ENCODE measurements at regions not wholly inside any gene's neighbourhood (a gene's known extent, or its start where the extent isn't known, plus 50 kb on each side); places are given as distances from the start of the nearest gene placed in this dataset.
"Not testable (repeated sequence)": the region's sequence is repeated elsewhere in the genome, so short reads cannot be mapped to it uniquely, and the experiment has no call there.

DNA sequence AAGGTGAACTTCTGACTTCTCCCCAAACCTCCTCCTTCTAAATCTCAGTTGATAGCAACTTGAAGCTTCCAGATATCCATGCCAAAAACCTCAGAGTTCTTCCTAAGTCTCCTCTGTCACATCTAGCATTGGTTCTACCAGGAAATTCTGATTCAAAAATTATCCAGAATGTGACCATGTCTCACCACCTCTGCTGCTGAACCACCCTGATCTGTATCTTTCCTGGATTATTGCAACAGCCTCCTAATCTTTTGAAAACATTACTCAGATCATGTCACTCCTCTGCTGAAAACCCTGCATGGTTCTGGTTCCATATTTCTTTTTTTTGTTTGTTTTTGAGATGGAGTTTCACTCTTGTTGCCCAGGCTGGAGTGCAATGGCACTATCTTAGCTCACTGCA is 78.7 kb upstream of the TNFSF11 start:
- no peak overlapping the region for H3K27ac ChIP-seq (ENCODE audit: low read depth, low read length)
- no peak overlapping the region for H3K56ac ChIP-seq (ENCODE audit: low read length)
- H3K9ac ChIP-seq (ENCODE audit: low read length) = no peak overlapping the region
- H3K4me3 ChIP-seq (ENCODE audit: low read length) = no peak overlapping the region
- H3K36me3 ChIP-seq (ENCODE audit: control insufficient read depth, insufficient read depth, low read length) = no peaks in the 10 kb centered on the region
- no peak overlapping the region for H3K18ac ChIP-seq (ENCODE audit: low read length)
- no peak overlapping the region for H2BK5ac ChIP-seq (ENCODE audit: low read length)
- H4K8ac ChIP-seq (ENCODE audit: low read depth, low read length) = no peak overlapping the region
- no peak overlapping the region for H3K4ac ChIP-seq (ENCODE audit: low read depth, low read length)
- no peak overlapping the region for H2BK120ac ChIP-seq (ENCODE audit: low read depth, low read length)
- no peaks in the 10 kb centered on the region for H3K79me1 ChIP-seq (ENCODE audit: low read length)
- H3K23ac ChIP-seq (ENCODE audit: low read length) = no peak overlapping the region
- no peaks in the 10 kb centered on the region for H3K79me2 ChIP-seq (ENCODE audit: control insufficient read depth, insufficient read depth, low read length)
- H3K4me2 ChIP-seq (ENCODE audit: low read length) = no peak overlapping the region
- no peaks in the 10 kb centered on the region for H3K4me1 ChIP-seq (ENCODE audit: control insufficient read depth, low read depth, low read length)
- no peak overlapping the region for H2BK15ac ChIP-seq (replicated peaks; ENCODE audit: low read depth)
- no peak overlapping the region for H4K5ac ChIP-seq (ENCODE audit: low read length)
- no peak overlapping the region for H2AK5ac ChIP-seq (ENCODE audit: low read length)
- DNase-seq = no peak
- no peaks in the 10 kb centered on the region for H3K27me3 ChIP-seq (ENCODE audit: insufficient read depth, low read length, poor library complexity)

DNA sequence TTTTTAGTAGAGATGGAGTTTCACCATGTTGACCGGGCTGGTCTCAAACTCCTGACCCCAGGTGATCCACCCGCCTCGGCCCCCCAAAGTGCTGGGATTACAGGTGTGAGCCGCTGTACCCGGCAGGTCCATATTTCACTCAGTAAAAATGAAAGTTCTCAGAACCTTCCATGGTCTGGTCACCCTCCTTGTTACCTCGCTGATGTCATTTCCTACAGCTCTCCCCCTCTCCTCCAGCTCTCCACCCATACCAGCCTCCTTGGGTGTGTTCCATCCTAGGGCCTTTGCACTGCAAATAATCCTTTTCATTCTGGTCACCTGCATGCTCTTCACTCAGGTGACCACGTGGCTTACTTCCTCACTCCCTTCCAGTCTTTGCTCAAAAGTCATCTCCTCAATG is 78.2 kb upstream of the TNFSF11 start:
- DNase-seq = no peak
- no peaks in the 10 kb centered on the region for H3K79me2 ChIP-seq (ENCODE audit: control insufficient read depth, insufficient read depth, low read length)
- no CpG with 5 or more reads among the region's 7 CpGs for WGBS (ENCODE audit: extremely low coverage, insufficient coverage, low lambda C conversion rate)
- no peak overlapping the region for H3K56ac ChIP-seq (ENCODE audit: low read length)
- no peak overlapping the region for H3K27ac ChIP-seq (ENCODE audit: low read depth, low read length)
- no peak overlapping the region for H3K4me2 ChIP-seq (ENCODE audit: low read length)
- H3K9ac ChIP-seq (ENCODE audit: low read length) = no peak overlapping the region
- no peak overlapping the region for H2BK15ac ChIP-seq (replicated peaks; ENCODE audit: low read depth)
- H3K23ac ChIP-seq (ENCODE audit: low read length) = no peak overlapping the region
- H3K79me1 ChIP-seq (ENCODE audit: low read length) = no peaks in the 10 kb centered on the region
- H3K36me3 ChIP-seq (ENCODE audit: control insufficient read depth, insufficient read depth, low read length) = no peaks in the 10 kb centered on the region
- H3K4ac ChIP-seq (ENCODE audit: low read depth, low read length) = no peak overlapping the region
- H3K4me1 ChIP-seq (ENCODE audit: control insufficient read depth, low read depth, low read length) = no peaks in the 10 kb centered on the region
- H4K8ac ChIP-seq (ENCODE audit: low read depth, low read length) = no peak overlapping the region
- no peak overlapping the region for H2BK120ac ChIP-seq (ENCODE audit: low read depth, low read length)
- H3K27me3 ChIP-seq (ENCODE audit: insufficient read depth, low read length, poor library complexity) = no peaks in the 10 kb centered on the region
- H4K5ac ChIP-seq (ENCODE audit: low read length) = no peak overlapping the region
- H3K4me3 ChIP-seq (ENCODE audit: low read length) = no peak overlapping the region
- no peak overlapping the region for H2AK5ac ChIP-seq (ENCODE audit: low read length)
- H3K18ac ChIP-seq (ENCODE audit: low read length) = no peak overlapping the region
- no peak overlapping the region for H2BK5ac ChIP-seq (ENCODE audit: low read length)

DNA sequence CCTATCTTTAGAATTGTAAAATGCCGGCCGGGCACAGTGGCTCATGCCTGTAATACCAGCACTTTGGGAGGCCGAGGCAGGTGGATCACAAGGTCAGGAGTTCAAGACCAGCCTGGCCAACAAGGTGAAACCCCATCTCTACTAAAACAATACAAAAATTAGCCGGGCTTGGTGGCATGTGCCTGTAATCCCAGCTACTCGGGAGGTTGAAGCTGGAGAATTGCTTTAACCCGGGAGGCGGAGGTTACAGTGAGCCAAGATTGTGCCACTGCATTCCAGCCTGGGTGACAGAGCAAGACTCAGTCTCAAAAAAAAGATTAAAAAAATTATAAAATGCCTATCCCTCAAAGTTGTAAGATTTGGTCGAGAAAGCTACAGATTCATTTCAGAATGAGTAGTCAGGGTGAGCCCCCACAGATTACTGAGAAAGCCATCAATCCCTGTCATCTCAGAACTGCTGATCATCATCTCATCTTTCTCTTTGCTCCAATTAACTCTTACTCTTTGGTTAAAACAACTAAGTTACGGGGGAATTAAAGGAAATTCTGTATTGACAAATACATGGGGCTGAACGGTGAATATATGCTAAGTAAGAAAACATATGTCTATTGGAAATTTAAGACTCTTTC is 76.9 kb upstream of the TNFSF11 start:
- H4K8ac ChIP-seq (ENCODE audit: low read depth, low read length); H2BK5ac ChIP-seq (ENCODE audit: low read length); H3K4me2 ChIP-seq (ENCODE audit: low read length); H2BK15ac ChIP-seq (replicated peaks; ENCODE audit: low read depth); H3K9ac ChIP-seq (ENCODE audit: low read length); H4K5ac ChIP-seq (ENCODE audit: low read length); H3K4ac ChIP-seq (ENCODE audit: low read depth, low read length); H3K79me1 ChIP-seq (ENCODE audit: low read length); H3K4me3 ChIP-seq (ENCODE audit: low read length); H3K23ac ChIP-seq (ENCODE audit: low read length); H3K79me2 ChIP-seq (ENCODE audit: control insufficient read depth, insufficient read depth, low read length); H3K18ac ChIP-seq (ENCODE audit: low read length); H2BK120ac ChIP-seq (ENCODE audit: low read depth, low read length); H3K36me3 ChIP-seq (ENCODE audit: control insufficient read depth, insufficient read depth, low read length); DNase-seq; H3K27me3 ChIP-seq (ENCODE audit: insufficient read depth, low read length, poor library complexity); H3K4me1 ChIP-seq (ENCODE audit: control insufficient read depth, low read depth, low read length); H3K27ac ChIP-seq (ENCODE audit: low read depth, low read length); H2AK5ac ChIP-seq (ENCODE audit: low read length); H3K56ac ChIP-seq (ENCODE audit: low read length): not testable (repeated sequence)
- no CpG with 5 or more reads among the region's 10 CpGs for WGBS (ENCODE audit: extremely low coverage, insufficient coverage, low lambda C conversion rate)

DNA sequence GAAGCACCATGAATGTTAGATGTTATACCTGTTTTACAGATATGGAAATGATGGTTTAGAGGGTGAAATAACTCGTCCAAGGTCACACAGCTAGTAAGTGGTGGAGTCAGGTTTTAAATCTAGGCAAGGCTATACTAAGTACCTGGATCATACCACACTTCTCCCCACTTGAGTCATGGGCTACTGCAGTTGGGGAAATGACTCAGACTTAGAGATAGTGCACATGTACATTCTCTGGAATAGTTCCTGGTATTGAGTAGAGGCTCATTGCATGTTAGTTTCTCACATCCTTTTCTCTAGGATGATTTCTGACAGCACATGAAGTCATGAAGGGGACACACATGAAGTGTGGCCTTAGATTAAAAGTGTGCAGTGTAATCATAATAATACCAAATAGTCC is 76.2 kb upstream of the TNFSF11 start:
- no peak overlapping the region for H2BK120ac ChIP-seq (ENCODE audit: low read depth, low read length)
- H4K8ac ChIP-seq (ENCODE audit: low read depth, low read length) = no peak overlapping the region
- WGBS (ENCODE audit: extremely low coverage, insufficient coverage, low lambda C conversion rate) = no CpG with 5 or more reads among the region's 1 CpG
- no peak overlapping the region for H3K4me3 ChIP-seq (ENCODE audit: low read length)
- no peaks in the 10 kb centered on the region for H3K79me2 ChIP-seq (ENCODE audit: control insufficient read depth, insufficient read depth, low read length)
- H3K23ac ChIP-seq (ENCODE audit: low read length) = no peak overlapping the region
- H3K56ac ChIP-seq (ENCODE audit: low read length) = no peak overlapping the region
- H3K4me2 ChIP-seq (ENCODE audit: low read length) = no peak overlapping the region
- no peak overlapping the region for H3K27ac ChIP-seq (ENCODE audit: low read depth, low read length)
- H2AK5ac ChIP-seq (ENCODE audit: low read length) = no peak overlapping the region
- H4K5ac ChIP-seq (ENCODE audit: low read length) = no peak overlapping the region
- H3K18ac ChIP-seq (ENCODE audit: low read length) = no peak overlapping the region
- H3K27me3 ChIP-seq (ENCODE audit: insufficient read depth, low read length, poor library complexity) = no peaks in the 10 kb centered on the region
- no peak for DNase-seq
- H3K4me1 ChIP-seq (ENCODE audit: control insufficient read depth, low read depth, low read length) = no peaks in the 10 kb centered on the region
- no peaks in the 10 kb centered on the region for H3K79me1 ChIP-seq (ENCODE audit: low read length)
- no peak overlapping the region for H3K9ac ChIP-seq (ENCODE audit: low read length)
- H2BK15ac ChIP-seq (replicated peaks; ENCODE audit: low read depth) = no peak overlapping the region
- no peak overlapping the region for H2BK5ac ChIP-seq (ENCODE audit: low read length)
- H3K4ac ChIP-seq (ENCODE audit: low read depth, low read length) = no peak overlapping the region
- no peaks in the 10 kb centered on the region for H3K36me3 ChIP-seq (ENCODE audit: control insufficient read depth, insufficient read depth, low read length)

DNA sequence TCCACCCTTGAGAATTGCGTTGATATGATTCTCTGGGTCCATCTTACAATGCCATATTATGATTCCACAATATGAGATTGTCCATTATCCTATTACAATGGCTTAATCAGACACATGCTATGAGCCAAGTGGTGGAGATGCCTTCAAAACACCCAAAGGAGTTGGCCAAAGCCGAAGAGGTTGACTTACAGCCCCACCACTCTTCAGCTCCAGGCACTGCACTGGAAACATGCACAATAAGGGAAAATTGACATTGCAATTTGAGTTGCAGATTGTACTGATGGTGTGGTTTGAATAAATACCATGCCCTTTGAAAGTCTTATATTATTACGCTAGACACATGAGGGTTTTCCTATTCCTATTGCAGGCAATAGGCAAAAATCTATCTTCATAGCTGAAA is 75.4 kb upstream of the TNFSF11 start:
- Histone ChIP-seq H2BK5ac (ENCODE audit: low read length) (no peak overlapping the region), H3K4ac (ENCODE audit: low read depth, low read length) (no peak overlapping the region)

More for the DNA sequence above, 75.4 kb upstream of the TNFSF11 start:
- Histone ChIP-seq H4K8ac (ENCODE audit: low read depth, low read length) (no peak overlapping the region), H3K4me1 (ENCODE audit: control insufficient read depth, low read depth, low read length) (no peaks in the 10 kb centered on the region), H3K27ac (ENCODE audit: low read depth, low read length) (no peak overlapping the region), H3K4me3 (ENCODE audit: low read length) (no peak overlapping the region), H3K56ac (ENCODE audit: low read length) (no peak overlapping the region), H3K18ac (ENCODE audit: low read length) (no peak overlapping the region), H2BK15ac (replicated peaks; ENCODE audit: low read depth) (no peak overlapping the region), H3K36me3 (ENCODE audit: control insufficient read depth, insufficient read depth, low read length) (no peaks in the 10 kb centered on the region), H3K23ac (ENCODE audit: low read length) (no peak overlapping the region), H3K79me2 (ENCODE audit: control insufficient read depth, insufficient read depth, low read length) (no peaks in the 10 kb centered on the region), H2AK5ac (ENCODE audit: low read length) (no peak overlapping the region), H3K79me1 (ENCODE audit: low read length) (no peaks in the 10 kb centered on the region), H3K9ac (ENCODE audit: low read length) (no peak overlapping the region), H4K5ac (ENCODE audit: low read length) (no peak overlapping the region), H3K4me2 (ENCODE audit: low read length) (no peak overlapping the region), H3K27me3 (ENCODE audit: insufficient read depth, low read length, poor library complexity) (no peaks in the 10 kb centered on the region), H2BK120ac (ENCODE audit: low read depth, low read length) (no peak overlapping the region)
- DNase-seq = no peak
- WGBS (ENCODE audit: extremely low coverage, insufficient coverage, low lambda C conversion rate) = no CpG with 5 or more reads among the region's 3 CpGs

Measured in mesendoderm (in vitro differentiated cells).